HFFc6 (cell line): ENCODE measurements at regions not wholly inside any gene's neighbourhood (a gene's known extent, or its start where the extent isn't known, plus 50 kb on each side); places are given as distances from the start of the nearest gene placed in this dataset.

Experiments
- DNase-seq: peaks from one replicate; pipeline ENCODE4 v3.0.0-alpha.2; 2018
- H3K27ac Mint-ChIP-seq: 2 replicates; pipeline ENCODE4 v1.8.0; 2020; ENCODE audit warnings: mild to moderate bottlenecking, mixed read lengths
- H3K27me3 Mint-ChIP-seq: 2 replicates; pipeline ENCODE4 v1.8.0; 2021; ENCODE audit warnings: mild to moderate bottlenecking, moderate library complexity, mixed read lengths; ENCODE audit not compliant: insufficient read depth
- H3K36me3 Mint-ChIP-seq: 2 replicates; pipeline ENCODE4 v1.8.0; 2021; ENCODE audit warnings: low read depth, mixed read lengths
- H3K4me1 Mint-ChIP-seq: 2 replicates; pipeline ENCODE4 v1.8.0; 2020; ENCODE audit warnings: low read depth, mixed read lengths
- H3K4me3 Mint-ChIP-seq: 2 replicates; pipeline ENCODE4 v1.8.0; 2020; ENCODE audit warnings: mild to moderate bottlenecking, moderate library complexity, mixed read lengths
- H3K9me3 Mint-ChIP-seq: 2 replicates; pipeline ENCODE4 v1.8.0; 2020; ENCODE audit warnings: mild to moderate bottlenecking, mixed read lengths
- CTCF ChIP-seq: fragments of 200-600 bp; sonication (generic); IDR thresholded peaks from 2 replicates; pipeline ENCODE4 v1.5.0; 2021; ENCODE audit warnings: antibody characterized with exemption, mild to moderate bottlenecking

DNA sequence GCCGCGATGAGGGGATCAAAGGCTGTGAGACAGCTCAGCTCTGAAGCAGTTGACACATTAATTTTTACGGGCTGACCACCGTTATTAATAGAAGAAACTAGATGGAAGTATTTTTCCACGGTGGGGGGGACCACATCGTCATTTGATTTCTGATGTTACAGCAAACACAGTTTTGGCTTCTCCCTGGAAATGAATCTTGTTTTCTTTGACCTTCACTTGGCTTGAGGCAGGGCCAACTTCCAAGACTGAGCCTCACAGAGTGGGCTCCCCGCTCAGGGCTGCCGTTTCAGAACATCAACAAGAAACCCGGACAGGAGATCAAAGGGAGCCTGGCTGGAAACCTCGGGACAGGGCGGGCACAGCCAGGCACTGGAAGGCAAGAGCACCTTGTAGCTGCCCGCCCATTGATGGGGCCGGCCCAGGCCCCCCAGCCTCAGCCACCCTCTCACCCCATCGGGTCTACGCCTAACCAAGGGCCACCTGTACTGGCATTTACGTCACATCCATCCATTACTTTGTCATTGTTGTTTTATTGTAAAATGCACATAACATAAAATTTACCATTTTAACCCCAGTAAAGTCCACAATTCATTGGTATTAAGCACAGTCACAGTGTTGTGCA lies 124.6 kb downstream of the C16orf95 start:
- Mint-ChIP-seq H3K4me3 (no peak overlapping the region), H3K27ac (no peak overlapping the region), H3K27me3 (peaks cover 7% of the 10 kb centered on the region), H3K9me3 (peaks cover 15% of the 10 kb centered on the region), H3K4me1 (no peaks in the 10 kb centered on the region), H3K36me3 (no peaks in the 10 kb centered on the region; the same call in 1 of the 2 replicates)
- no peak for TF ChIP-seq CTCF
- no peak for DNase-seq

DNA sequence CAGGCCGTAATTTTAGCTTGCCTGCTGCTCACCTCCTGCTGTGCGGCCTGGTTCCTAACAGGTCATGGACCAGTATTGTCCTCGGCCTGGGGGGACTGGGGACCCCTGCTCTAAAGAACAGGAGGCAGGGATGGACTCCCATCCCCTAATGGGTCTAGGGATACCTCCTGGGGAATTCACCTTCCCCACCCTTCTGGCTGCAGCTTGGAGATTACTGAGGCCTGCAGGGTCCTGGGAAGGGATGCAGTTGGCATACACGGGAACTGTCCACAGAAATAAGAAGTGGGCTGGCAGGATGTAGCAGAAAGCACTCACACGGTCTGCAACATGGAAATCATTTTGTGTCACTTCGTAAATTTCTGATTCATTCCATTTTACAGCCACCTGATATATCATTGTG lies 123.0 kb downstream of the C16orf95 start:
- no peak for TF ChIP-seq CTCF
- H3K27me3 Mint-ChIP-seq, result peaks cover 4% of the 10 kb centered on the region; the same call in 1 of the 2 replicates
- DNase-seq, result no peak
- no peaks in the 10 kb centered on the region; the same call in 1 of the 2 replicates for H3K36me3 Mint-ChIP-seq
- no peak overlapping the region for H3K4me3 Mint-ChIP-seq
- H3K9me3 Mint-ChIP-seq, result peaks cover 8% of the 10 kb centered on the region; the same call in 1 of the 2 replicates
- H3K27ac Mint-ChIP-seq, result no peak overlapping the region
- no peaks in the 10 kb centered on the region for H3K4me1 Mint-ChIP-seq

DNA sequence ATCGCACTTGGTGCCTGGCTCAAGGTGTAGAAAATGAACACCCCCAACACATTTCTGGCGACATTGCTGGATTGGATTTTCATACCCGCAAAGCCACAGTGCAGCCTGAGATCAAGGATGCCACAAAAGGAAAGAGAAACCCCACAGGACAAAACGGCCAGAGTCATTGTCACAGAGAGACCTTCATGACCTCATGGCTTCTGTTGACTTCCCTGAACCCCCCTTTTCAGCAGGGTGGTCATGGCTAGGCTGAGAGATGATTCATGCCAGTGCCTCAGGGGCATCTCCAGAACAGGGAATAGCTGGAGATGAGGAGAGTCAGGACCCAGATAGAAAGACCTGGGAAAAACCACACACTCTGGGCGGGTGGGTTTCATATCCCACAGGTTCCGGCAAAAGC lies 122.0 kb downstream of the C16orf95 start:
- Mint-ChIP-seq H3K4me3 (no peak overlapping the region), H3K36me3 (no peaks in the 10 kb centered on the region; the same call in 1 of the 2 replicates), H3K27ac (no peak overlapping the region), H3K4me1 (peaks cover 5% of the 10 kb centered on the region; the same call in 1 of the 2 replicates), H3K27me3 (peaks cover 5% of the 10 kb centered on the region; the same call in 1 of the 2 replicates), H3K9me3 (peaks cover 6% of the 10 kb centered on the region; the same call in 1 of the 2 replicates)
- DNase-seq, result no peak
- no peak for TF ChIP-seq CTCF

- Mint-ChIP-seq H3K4me1 (peaks cover 16% of the 10 kb centered on the region), H3K27ac (no peak overlapping the region), H3K27me3 (peaks cover 5% of the 10 kb centered on the region; the same call in 1 of the 2 replicates), H3K4me3 (no peak overlapping the region), H3K36me3 (no peaks in the 10 kb centered on the region; the same call in 1 of the 2 replicates), H3K9me3 (no peaks in the 10 kb centered on the region)
- TF ChIP-seq CTCF, result no peak
- DNase-seq, result no peak
These were observed 121.0 kb downstream of the C16orf95 start for GRCh38 chr16:87196231-87196630.

- H3K9me3 Mint-ChIP-seq, result no peaks in the 10 kb centered on the region
- H3K4me1 Mint-ChIP-seq, result peaks cover 20% of the 10 kb centered on the region
- peaks cover 5% of the 10 kb centered on the region for H3K27me3 Mint-ChIP-seq
- no peak for TF ChIP-seq CTCF
- no peak overlapping the region for H3K27ac Mint-ChIP-seq
- no peak for DNase-seq
- no peak overlapping the region for H3K4me3 Mint-ChIP-seq
- H3K36me3 Mint-ChIP-seq, result peaks cover under 1% of the 10 kb centered on the region
These were observed 120.5 kb downstream of the C16orf95 start for GRCh38 chr16:87196661-87197060.
